ENCODE measurements at regions not wholly inside any gene's neighbourhood (a gene's known extent, or its start where the extent isn't known, plus 50 kb on each side); places are given as distances from the start of the nearest gene placed in this dataset.
"Not testable (repeated sequence)": the region's sequence is repeated elsewhere in the genome, so short reads cannot be mapped to it uniquely, and the experiment has no call there.

- Histone ChIP-seq H3K36me3 (no peaks in the 10 kb centered on the region), H3K27me3 (no peaks in the 10 kb centered on the region), H3K4me3 (no peak overlapping the region), H3K9me3 (no peaks in the 10 kb centered on the region), H3K27ac (peak overlapping the region in 1 of 4 donors; percentile 19), H3K4me1 (no peaks in the 10 kb centered on the region)
- FAIRE-seq (no peak), ATAC-seq (peak in 3 of 4 donors; percentile 50 to 69 (median 53)), DNase-seq (peak in 2 of 6 donors; percentile 14 to 20)
- 30 to 41% methylated on average over 7 of the region's 7 CpGs for WGBS, 2 donors
- intact Hi-C loops (cut with DNase I), result no loop called here
- TF ChIP-seq CTCF (IDR thresholded peaks at IDR 0.05), result no peak
These were observed 122.0 kb downstream of the COPS8 start for GRCh38 chr2:237207646-237208045.

GRCh38 chr2:237208373-237209260 is 122.9 kb downstream of the COPS8 start:
- H3K9me3 ChIP-seq, result no peaks in the 10 kb centered on the region
- FAIRE-seq (no peak), DNase-seq (no peak), ATAC-seq (peak in 3 of 4 donors; percentile 30 to 66 (median 35))
- H3K27me3 ChIP-seq, result no peaks in the 10 kb centered on the region
- no peaks in the 10 kb centered on the region for H3K4me1 ChIP-seq
- H3K27ac ChIP-seq, result no peak overlapping the region
- H3K4me3 ChIP-seq, result no peak overlapping the region
- TF ChIP-seq CTCF (IDR thresholded peaks at IDR 0.05), result no peak
- no peaks in the 10 kb centered on the region for H3K36me3 ChIP-seq
- 71 to 75% methylated on average over 16 of the region's 16 CpGs for WGBS, 2 donors
- intact Hi-C loops (cut with DNase I), result no loop called here

GRCh38 chr2:237209885-237210284 is 124.2 kb downstream of the COPS8 start:
- H3K36me3 ChIP-seq, result no peaks in the 10 kb centered on the region
- FAIRE-seq (no peak), ATAC-seq (no peak), DNase-seq (no peak)
- H3K27me3 ChIP-seq, result no peaks in the 10 kb centered on the region
- no peak for TF ChIP-seq CTCF (IDR thresholded peaks at IDR 0.05)
- no peaks in the 10 kb centered on the region for H3K9me3 ChIP-seq
- intact Hi-C loops (cut with DNase I), result no loop called here
- H3K4me1 ChIP-seq, result no peaks in the 10 kb centered on the region
- 63 to 67% methylated on average over 6 of the region's 6 CpGs for WGBS, 2 donors
- H3K27ac ChIP-seq, result no peak overlapping the region
- no peak overlapping the region for H3K4me3 ChIP-seq

- Histone ChIP-seq H3K4me3 (no peak overlapping the region), H3K4me1 (no peaks in the 10 kb centered on the region), H3K9me3 (no peaks in the 10 kb centered on the region), H3K36me3 (no peaks in the 10 kb centered on the region), H3K27ac (no peak overlapping the region), H3K27me3 (no peaks in the 10 kb centered on the region)
- TF ChIP-seq CTCF (IDR thresholded peaks at IDR 0.05), result no peak
- WGBS, 2 donors, result 67 to 80% methylated on average over 7 of the region's 7 CpGs
- intact Hi-C loops (cut with DNase I), result no loop called here
- ATAC-seq (no peak), DNase-seq (no peak), FAIRE-seq (no peak)
These were observed 124.6 kb downstream of the COPS8 start for GRCh38 chr2:237210297-237210696.

GRCh38 chr2:237210763-237211162 is 125.1 kb downstream of the COPS8 start:
- no peaks in the 10 kb centered on the region for H3K27me3 ChIP-seq
- ATAC-seq (no peak), DNase-seq (no peak), FAIRE-seq (no peak)
- no peaks in the 10 kb centered on the region for H3K9me3 ChIP-seq
- no peaks in the 10 kb centered on the region for H3K4me1 ChIP-seq
- H3K36me3 ChIP-seq, result no peaks in the 10 kb centered on the region
- H3K4me3 ChIP-seq, result no peak overlapping the region
- WGBS, 2 donors, result 63 to 65% methylated on average over 6 of the region's 6 CpGs
- no peak overlapping the region for H3K27ac ChIP-seq
- TF ChIP-seq CTCF (IDR thresholded peaks at IDR 0.05), result no peak
- intact Hi-C loops (cut with DNase I), result no loop called here

GRCh38 chr2:237212356-237213279 is 126.9 kb downstream of the COPS8 start:
- H3K9me3 ChIP-seq; FAIRE-seq; H3K27ac ChIP-seq; intact Hi-C loops (cut with DNase I); H3K4me1 ChIP-seq; DNase-seq; ATAC-seq; H3K27me3 ChIP-seq; H3K4me3 ChIP-seq; H3K36me3 ChIP-seq: not testable (repeated sequence)
- 82 to 89% methylated on average over 9 of the region's 9 CpGs for WGBS, 2 donors

All from pancreas (tissue), 10 donors.